ENCODE measurements at regions not wholly inside any gene's neighbourhood (a gene's known extent, or its start where the extent isn't known, plus 50 kb on each side); places are given as distances from the start of the nearest gene placed in this dataset.

GRCh38 chr13:86567119-86567518 lies 767.9 kb upstream of the SLITRK6 start:
- Mint-ChIP-seq H3K27ac (no peak overlapping the region), H3K36me3 (ENCODE audit: low read depth) (no peaks in the 10 kb centered on the region), H3K4me1 (peaks cover 11% of the 10 kb centered on the region), H3K9me3 (no peaks in the 10 kb centered on the region), H3K4me3 (no peak overlapping the region), H3K27me3 (ENCODE audit: low read depth, poor library complexity) (peaks cover 3% of the 10 kb centered on the region)
- peak; percentile 18 for TF ChIP-seq CTCF (IDR thresholded peaks at IDR 0.05)
- peak; percentile 10 for DNase-seq

DNA sequence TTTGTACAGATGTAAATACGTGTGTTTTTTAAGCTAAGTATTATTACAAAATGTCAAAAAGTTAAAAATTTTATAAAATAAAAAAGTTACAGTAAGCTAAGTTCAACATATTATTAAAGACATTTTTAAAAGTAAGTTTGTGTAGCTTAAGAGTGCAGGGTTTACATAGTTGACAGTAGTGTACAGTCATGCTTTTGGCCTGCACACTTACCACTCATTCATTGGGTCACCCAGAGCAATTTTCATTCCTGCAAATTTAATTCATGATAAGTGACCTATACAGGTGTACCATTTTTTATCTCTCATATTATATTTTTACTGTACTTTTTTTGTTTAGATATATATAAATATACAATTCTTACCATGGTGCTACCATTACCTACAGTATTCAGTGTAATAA lies 769.9 kb upstream of the SLITRK6 start:
- TF ChIP-seq CTCF (IDR thresholded peaks at IDR 0.05): no peak
- Mint-ChIP-seq H3K27me3 (ENCODE audit: low read depth, poor library complexity) (peaks cover 3% of the 10 kb centered on the region), H3K4me1 (peaks cover 19% of the 10 kb centered on the region), H3K27ac (no peak overlapping the region), H3K9me3 (no peaks in the 10 kb centered on the region), H3K4me3 (no peak overlapping the region), H3K36me3 (ENCODE audit: low read depth) (no peaks in the 10 kb centered on the region)
- no peak for DNase-seq

DNA sequence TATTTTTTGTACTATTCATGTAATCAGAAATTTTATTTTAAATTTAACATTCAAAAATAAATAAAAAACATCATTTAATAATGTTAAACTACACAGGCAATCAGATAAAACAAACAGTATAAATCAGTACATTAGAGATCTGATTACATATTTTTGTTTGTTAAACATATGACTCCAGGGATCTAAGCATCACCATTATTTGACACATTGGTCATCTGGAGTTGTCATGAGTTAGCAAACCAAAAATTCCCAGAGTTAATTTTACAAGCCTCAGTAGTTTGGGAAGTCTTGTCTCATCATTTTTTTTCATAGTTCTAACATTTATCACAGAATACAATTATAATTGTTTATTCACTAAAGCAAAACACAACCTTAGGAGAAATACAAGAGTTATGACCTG lies 770.8 kb upstream of the SLITRK6 start:
- no peak overlapping the region for H3K27ac Mint-ChIP-seq
- peaks cover 16% of the 10 kb centered on the region for H3K4me1 Mint-ChIP-seq
- no peaks in the 10 kb centered on the region for H3K36me3 Mint-ChIP-seq (ENCODE audit: low read depth)
- H3K4me3 Mint-ChIP-seq: no peak overlapping the region
- no peak for TF ChIP-seq CTCF (IDR thresholded peaks at IDR 0.05)
- DNase-seq: no peak
- H3K9me3 Mint-ChIP-seq: no peaks in the 10 kb centered on the region
- peaks cover 2% of the 10 kb centered on the region for H3K27me3 Mint-ChIP-seq (ENCODE audit: low read depth, poor library complexity)

- no peaks in the 10 kb centered on the region for H3K9me3 Mint-ChIP-seq
- H3K4me1 Mint-ChIP-seq: peaks cover 16% of the 10 kb centered on the region
- TF ChIP-seq CTCF (IDR thresholded peaks at IDR 0.05): no peak
- H3K27ac Mint-ChIP-seq: peak overlapping the region; percentile 50
- no peak for DNase-seq
- no peaks in the 10 kb centered on the region for H3K27me3 Mint-ChIP-seq (ENCODE audit: low read depth, poor library complexity)
- H3K4me3 Mint-ChIP-seq: no peak overlapping the region
- no peaks in the 10 kb centered on the region for H3K36me3 Mint-ChIP-seq (ENCODE audit: low read depth)
Observed at GRCh38 chr13:86572115-86572514, 772.9 kb upstream of the SLITRK6 start.

GRCh38 chr13:86579662-86580061 lies 780.4 kb upstream of the SLITRK6 start:
- Mint-ChIP-seq H3K9me3 (no peaks in the 10 kb centered on the region), H3K4me1 (no peaks in the 10 kb centered on the region), H3K27ac (no peak overlapping the region), H3K4me3 (no peak overlapping the region), H3K27me3 (ENCODE audit: low read depth, poor library complexity) (peaks cover 2% of the 10 kb centered on the region), H3K36me3 (ENCODE audit: low read depth) (no peaks in the 10 kb centered on the region)
- no peak for TF ChIP-seq CTCF (IDR thresholded peaks at IDR 0.05)
- DNase-seq: no peak

DNA sequence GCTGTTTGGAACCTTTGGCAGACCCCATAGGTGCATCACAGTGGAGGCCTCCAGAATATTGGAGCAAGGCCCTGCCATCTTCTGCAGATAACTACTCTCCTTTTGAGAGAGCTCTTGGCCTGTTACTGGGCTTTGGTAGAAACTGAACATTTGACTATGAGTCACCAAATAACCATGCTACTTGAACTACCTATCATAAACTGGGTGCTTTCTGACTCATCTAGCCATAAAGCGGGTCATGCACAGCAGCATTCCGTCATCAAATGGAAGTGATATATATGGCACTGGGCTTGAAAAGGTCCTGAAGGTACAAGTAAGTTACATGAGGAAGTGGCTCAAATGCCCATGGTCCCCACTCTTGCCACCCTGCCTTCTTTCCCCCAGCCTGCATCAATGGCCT lies 782.5 kb upstream of the SLITRK6 start:
- TF ChIP-seq CTCF (IDR thresholded peaks at IDR 0.05): no peak
- H3K36me3 Mint-ChIP-seq (ENCODE audit: low read depth): no peaks in the 10 kb centered on the region
- peaks cover 2% of the 10 kb centered on the region for H3K27me3 Mint-ChIP-seq (ENCODE audit: low read depth, poor library complexity)
- H3K9me3 Mint-ChIP-seq: no peaks in the 10 kb centered on the region
- H3K27ac Mint-ChIP-seq: no peak overlapping the region
- H3K4me1 Mint-ChIP-seq: no peaks in the 10 kb centered on the region
- no peak for DNase-seq
- H3K4me3 Mint-ChIP-seq: no peak overlapping the region
